Kasumi-1 (cell line): ENCODE measurements at regions not wholly inside any gene's neighbourhood (a gene's known extent, or its start where the extent isn't known, plus 50 kb on each side); places are given as distances from the start of the nearest gene placed in this dataset.
"Not testable (repeated sequence)": the region's sequence is repeated elsewhere in the genome, so short reads cannot be mapped to it uniquely, and the experiment has no call there.

Experiments used
- DNase-seq, 2 experiments: peaks; one replicate each; lab custom pipeline; 2025; lab: John Stamatoyannopoulos, UW

GRCh38 chrX:31014474-31014873 is 57.4 kb downstream of the FTHL17 start:
- DNase-seq = not testable (repeated sequence)

DNA sequence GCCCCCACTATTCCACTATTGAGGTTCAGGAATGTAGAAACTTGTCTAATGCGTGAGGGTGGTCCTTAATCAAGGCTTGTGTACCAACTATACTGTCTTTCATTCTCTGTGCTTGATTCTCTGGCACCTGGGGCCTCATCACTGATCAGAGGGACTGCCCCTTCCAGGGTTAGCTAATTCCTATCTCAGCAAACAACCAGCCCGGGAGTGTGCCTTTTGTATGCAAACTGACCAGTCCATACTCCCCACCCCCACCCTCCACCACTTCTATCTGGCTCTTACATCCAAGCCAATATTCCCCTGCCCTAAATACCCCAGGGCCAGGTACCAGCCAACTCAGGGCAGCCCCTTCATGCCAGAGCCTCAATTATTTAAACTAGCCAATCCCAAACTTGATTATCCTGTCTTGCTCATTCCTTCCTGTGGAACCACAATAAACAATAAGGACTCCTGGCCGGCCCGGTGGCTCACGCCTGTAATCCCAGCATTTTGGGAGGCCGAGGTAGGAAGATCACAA is 59.3 kb downstream of the FTHL17 start:
- no peak for DNase-seq

DNA sequence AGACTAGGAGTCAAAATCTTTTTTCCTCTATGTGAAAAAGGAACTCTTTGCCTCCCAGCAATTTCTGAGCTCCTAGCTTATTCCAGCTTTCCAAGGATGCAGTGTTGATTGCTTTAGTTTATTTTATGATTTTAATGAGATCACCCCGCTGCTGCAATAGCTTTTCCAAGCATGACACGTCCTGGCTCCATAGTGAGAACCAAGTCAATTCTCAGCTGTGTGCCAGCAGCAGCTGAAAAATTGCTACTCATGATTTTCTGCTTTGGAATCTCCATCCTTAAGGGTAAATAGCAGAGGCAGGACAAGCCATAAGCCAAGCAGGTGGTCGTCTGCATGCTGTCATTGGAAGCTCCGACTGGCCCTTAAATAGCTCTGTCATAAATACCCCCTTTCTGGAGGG is 64.5 kb downstream of the FTHL17 start:
- no peak for DNase-seq

DNA sequence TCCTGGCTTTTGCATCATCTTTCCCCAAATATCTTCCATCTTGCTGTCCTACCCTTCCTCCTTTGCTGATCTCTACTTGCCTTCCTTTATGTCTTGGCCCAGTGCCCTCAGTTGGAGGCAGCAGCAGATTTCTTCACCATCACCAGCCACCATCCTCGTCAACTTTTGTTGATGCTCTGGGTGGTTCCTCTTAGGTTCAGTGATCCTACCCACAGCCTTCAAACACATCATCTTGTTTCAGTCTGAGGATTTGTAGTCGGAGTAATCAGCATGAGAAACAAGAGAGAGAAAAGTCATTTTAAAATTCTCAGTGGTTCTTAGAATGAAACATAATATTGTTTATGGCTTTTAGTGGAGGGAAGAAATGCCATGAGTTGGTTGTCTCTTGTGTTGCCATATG is 65.8 kb downstream of the FTHL17 start:
- DNase-seq = no peak

DNA sequence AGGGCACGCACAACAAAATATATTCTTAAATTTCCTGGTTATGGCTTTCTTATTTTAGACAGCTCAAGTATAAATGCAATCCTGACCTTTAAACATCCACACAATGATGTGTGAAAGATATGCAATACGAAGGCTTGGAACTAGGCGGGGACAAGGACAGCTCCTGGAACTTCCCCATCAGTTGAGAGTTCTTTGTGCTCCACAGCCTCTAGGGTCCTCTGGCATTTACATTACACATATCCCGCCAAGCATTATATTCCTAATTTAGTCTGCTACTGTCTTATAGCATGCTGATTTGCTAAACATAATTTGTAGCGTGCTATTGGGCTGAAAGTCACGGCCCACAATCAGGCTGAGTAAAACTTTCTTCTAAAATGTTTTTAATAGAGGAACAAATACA is 74.4 kb downstream of the FTHL17 start:
- DNase-seq = no peak

- DNase-seq = no peak
Measured at GRCh38 chrX:30995705-30996104, 76.1 kb downstream of the FTHL17 start.

- no peak for DNase-seq
Measured at GRCh38 chrX:30995060-30995700, 76.7 kb downstream of the FTHL17 start.

DNA sequence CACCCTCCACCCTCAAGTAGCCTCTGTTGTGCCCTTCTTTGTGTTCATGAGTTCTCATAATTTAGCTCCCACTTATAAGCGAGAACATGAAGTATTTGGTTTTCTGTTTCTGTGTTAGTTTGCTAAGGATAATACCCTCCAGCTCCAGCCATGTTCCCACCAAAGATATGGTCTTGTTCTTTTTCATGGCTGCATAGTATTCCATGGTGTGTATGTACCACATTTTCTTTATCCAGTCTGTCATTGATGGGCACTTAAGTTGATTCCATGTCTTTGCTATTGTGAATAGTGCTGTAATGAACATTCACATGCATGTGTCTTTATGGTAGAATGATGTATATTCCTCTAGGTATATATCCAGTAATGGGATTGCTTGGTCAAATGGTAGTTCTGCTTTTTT is 77.8 kb downstream of the FTHL17 start:
- not testable (repeated sequence) for DNase-seq

DNA sequence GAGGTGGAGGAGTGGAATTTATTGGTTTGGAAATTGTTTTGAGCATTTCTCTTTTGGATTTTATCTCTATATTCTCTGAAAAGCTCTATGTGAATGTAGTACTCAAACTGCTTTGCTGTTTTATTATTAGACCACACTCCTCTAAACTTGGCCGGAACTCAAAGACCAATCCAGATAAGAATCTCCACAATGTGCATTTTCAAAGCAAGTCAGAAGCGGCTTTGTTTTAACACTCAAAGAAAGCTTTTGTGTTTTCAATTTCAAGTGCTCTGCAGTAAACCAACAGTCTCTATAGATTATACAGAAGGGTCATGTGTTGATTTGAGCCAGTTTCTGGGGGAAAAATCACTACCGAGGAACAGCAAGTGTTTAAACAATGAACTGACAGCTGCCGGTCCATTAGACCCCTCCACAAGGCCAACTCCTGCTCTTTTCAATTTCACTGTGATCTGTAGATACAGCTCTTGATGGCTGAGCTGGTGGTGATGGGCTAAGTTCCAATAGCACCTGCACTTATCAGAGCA is 79.4 kb downstream of the FTHL17 start:
- DNase-seq = no peak

DNA sequence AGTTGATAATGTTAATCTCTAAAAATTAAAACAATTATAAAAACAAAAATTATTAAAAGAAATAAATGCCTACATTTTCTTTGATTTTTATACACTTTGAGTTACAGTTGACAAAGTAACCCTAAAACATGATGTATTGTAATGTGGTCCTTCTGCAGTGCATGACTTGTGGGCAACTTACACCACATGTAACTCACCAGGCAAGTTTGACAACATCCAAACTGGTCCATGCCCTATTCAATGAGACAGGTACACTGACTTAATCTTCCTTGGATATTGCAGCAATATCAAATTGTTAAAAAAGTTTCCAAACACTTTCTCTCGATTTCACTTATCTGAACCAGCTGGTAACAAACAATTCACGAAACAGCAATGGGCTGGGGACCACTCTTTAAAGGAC is 81.5 kb downstream of the FTHL17 start:
- DNase-seq = no peak

DNA sequence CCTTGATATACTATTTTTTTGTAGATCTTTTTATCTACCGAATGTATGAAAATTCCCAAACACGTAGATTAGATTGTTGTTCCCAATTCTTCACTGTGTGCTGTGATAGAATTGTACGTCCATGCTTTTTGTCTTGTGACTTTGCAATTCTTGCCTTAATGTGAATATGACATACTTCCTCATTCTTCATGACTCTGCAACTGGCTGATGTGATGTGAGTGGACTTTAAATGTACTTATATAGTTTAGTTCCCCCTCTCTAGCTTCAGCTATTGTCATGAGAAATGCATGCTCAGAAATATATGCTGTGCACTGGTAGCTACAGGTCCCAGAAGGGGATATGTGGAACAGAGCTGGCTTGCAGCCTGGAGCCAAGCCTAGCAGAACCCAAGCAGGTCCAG is 89.4 kb downstream of the FTHL17 start:
- DNase-seq = no peak

GRCh38 chrX:30981968-30982367 is 89.9 kb downstream of the FTHL17 start:
- DNase-seq = no peak

DNA sequence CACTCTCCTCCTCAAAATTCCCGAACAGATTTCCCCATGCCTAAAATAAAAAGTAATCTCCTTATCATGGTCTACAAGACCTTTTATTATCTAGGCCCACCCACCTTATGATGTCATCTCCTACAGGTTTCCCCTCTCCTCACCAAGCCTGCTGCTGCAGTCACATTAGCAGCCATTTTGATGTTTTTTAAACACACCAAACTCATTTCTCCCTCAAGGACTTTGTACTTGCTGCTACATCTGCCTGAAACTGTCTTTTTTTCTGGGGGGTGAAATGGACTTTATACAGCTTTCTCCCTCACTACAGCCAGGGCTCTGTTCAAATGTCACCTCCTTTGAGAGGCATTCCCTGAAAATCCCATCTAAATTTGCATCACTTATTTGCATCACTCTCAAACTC is 90.2 kb upstream of the TAB3 start:
- no peak for DNase-seq

- no peak for DNase-seq
Measured at GRCh38 chrX:30975467-30975866, 86.4 kb upstream of the TAB3 start.

DNA sequence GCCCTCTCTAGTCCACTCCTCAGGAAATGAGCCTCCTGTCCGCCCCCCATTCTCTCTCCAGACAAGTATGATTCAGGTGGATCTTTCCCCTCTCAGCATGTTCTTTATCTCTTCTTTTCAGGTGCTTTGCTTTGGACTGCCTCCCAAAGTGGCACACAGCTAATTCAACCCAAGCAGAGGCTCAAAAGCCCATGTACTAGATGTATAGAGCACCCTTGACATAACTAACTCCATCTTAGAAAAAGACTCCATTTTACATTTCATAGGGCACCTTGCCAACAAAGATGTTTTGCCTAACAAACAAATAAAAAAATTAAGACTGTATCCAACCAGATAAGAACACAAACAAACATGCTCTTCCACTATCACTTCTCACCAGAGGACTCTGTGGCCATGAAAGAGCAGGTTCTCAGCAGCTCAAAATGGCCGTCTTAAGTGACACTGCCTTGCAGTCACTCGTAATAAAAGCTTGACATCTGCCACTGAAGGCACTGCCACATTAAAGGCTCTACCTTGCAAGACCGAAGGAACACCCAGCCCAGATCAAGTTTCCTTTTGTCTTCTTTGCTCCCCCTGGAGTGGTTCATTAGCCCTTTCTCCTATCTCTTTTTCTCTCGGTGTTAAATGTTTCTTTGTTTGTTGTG is 84.9 kb upstream of the TAB3 start:
- no peak for DNase-seq

- DNase-seq = peak; percentile 61 to 63
Measured at GRCh38 chrX:30971774-30972603, 82.9 kb upstream of the TAB3 start.

DNA sequence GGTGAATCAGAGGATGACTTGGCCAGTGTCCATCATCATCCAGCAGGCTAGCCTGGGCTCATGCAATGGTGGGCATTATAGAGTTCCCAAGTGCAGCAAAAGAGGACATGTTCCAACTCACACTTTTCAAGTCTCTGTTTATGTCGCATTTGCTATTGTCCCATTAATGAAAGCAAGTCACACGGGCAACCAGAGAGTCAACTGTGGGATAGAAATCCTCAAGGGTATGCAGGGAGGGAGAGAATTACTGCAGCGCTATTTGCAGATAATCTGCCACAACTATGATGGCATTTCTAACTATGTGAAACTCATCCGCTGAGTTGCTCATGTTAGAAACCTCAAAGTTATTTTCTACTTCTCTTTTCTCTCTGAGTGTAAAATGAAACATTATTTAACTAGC is 78.5 kb upstream of the TAB3 start:
- DNase-seq = no peak

DNA sequence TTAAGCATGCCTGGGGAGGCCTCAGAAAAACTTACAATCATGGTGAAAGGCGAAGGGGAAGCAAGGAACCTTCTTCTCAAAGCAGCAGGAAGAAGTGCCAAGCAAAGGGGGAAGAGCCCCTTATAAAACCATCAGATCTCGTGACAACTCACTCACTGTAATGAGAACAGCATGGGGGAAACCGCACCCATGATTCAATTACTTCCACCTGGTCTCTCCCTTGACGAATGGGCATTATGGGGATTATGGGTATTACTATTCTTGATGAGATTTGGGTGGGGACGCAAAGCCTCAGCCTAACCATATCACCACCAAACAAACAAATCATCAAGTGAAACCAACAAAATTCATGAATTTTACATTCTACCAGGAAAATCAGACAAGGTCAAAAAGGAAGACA is 76.7 kb upstream of the TAB3 start:
- DNase-seq = no peak

DNA sequence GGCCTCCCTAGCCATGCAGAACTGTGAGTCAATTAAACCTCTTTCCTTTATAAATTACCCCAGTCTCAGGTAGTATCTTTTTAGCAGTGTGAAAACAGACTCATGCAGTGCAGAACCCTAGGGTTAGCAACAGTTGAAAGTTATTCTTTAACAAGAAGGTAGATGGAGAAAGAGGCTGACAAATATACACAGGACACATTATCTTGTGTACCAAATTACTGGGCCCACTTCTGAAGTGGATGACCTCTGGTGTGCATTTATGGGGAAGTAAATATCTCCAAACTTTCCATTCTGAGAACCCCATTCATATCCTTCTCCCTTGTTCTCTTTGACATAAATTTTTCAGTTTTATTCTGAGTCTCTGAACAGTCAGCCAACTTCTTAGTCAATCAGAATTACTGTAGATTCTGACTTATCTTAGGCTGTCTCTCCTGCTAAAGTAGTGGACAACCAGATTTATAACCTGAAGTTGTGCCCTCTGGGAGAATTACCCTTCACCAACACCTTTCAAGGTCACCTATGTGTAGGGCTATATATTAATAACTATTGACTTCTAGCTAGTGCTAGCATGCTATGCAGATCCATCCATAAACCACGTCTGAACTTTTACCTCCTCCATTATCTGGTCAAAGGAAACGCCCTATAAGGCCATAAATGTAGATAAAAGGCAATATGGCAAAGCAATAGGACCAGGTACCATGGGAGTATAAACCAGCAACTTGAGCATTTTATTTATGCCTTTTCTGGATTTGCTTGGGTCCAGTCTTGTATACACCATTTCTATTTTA is 72.5 kb upstream of the TAB3 start:
- no peak for DNase-seq

GRCh38 chrX:30957753-30958152 is 68.7 kb upstream of the TAB3 start:
- DNase-seq = no peak

DNA sequence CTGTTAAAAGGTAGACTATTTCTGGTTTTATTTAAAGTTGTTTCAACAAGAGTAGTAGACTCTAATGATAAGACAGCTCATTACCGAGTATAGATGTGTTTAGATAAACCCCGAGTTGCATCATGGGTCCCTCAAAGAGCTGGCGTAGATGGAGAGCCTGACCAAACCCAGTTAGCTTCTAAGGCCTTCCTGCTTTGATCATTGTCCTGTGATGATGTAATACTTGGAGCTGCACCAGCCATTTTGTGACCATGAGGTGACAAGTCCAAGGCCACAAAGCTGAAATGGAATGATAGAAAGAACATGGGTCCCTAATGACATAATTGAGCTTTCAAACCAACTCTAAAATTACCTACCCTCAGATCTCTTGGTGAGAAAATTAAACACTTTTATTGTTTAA is 66.6 kb upstream of the TAB3 start:
- no peak for DNase-seq

- no peak for DNase-seq
Measured at GRCh38 chrX:30951003-30951402, 61.9 kb upstream of the TAB3 start.
